ENCODE measurements at regions not wholly inside any gene's neighbourhood (a gene's known extent, or its start where the extent isn't known, plus 50 kb on each side); places are given as distances from the start of the nearest gene placed in this dataset.

DNA sequence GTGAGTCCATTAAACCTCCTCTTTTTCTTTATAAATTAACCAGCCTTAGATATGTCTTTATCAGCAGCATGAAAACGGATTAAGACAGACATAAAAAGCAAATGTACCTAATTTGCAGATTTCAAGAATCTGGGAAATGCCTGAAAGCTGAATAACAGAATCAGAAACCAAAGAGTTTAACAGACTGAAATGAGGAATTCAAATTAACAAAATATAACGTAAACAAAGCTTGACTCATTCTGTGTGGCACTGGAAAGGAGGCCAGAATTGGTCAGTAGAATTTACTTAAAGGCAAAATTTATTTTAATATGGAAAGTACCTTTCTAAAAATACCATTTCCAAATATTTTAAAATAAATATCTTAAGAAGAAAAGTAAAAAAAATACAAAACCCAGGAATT, 540.6 kb upstream of the HTR2A start:
- no peaks in the 10 kb centered on the region for H3K36me3 ChIP-seq (ENCODE audit: low read depth)
- H3K4me2 ChIP-seq = no peak overlapping the region
- H3K79me2 ChIP-seq (ENCODE audit: low read depth) = no peaks in the 10 kb centered on the region
- no peak overlapping the region for H2AFZ ChIP-seq
- H4K20me1 ChIP-seq (ENCODE audit: insufficient read depth) = no peaks in the 10 kb centered on the region
- H3K27ac ChIP-seq = no peak overlapping the region
- H3K4me1 ChIP-seq (replicated peaks; ENCODE audit: insufficient read depth) = no peaks in the 10 kb centered on the region
- ChIA-PET POLR2A (ENCODE audit: unreplicated experiment) (no interaction called here), CTCF (no interaction called here)
- no peaks in the 10 kb centered on the region for H3F3A ChIP-seq (ENCODE audit: insufficient read depth, low read depth)
- no peak for DNase-seq
- no peaks in the 10 kb centered on the region; the same call in 1 of the 2 replicates for H3K9me2 ChIP-seq (ENCODE audit: insufficient read depth)
- peaks cover 3% of the 10 kb centered on the region; the same call in 1 of the 2 replicates for H3K9me3 ChIP-seq (ENCODE audit: insufficient read depth, low read depth)
- intact Hi-C loops (cut with micrococcal nuclease; ENCODE audit: unreplicated experiment) = no loop called here
- BruUV-seq (replicated peaks) = no TSS peak
- TF ChIP-seq EZH2 (IDR thresholded peaks at IDR 0.05; ENCODE audit: low read depth) = no peak
- TF ChIP-seq, protein P1, sequence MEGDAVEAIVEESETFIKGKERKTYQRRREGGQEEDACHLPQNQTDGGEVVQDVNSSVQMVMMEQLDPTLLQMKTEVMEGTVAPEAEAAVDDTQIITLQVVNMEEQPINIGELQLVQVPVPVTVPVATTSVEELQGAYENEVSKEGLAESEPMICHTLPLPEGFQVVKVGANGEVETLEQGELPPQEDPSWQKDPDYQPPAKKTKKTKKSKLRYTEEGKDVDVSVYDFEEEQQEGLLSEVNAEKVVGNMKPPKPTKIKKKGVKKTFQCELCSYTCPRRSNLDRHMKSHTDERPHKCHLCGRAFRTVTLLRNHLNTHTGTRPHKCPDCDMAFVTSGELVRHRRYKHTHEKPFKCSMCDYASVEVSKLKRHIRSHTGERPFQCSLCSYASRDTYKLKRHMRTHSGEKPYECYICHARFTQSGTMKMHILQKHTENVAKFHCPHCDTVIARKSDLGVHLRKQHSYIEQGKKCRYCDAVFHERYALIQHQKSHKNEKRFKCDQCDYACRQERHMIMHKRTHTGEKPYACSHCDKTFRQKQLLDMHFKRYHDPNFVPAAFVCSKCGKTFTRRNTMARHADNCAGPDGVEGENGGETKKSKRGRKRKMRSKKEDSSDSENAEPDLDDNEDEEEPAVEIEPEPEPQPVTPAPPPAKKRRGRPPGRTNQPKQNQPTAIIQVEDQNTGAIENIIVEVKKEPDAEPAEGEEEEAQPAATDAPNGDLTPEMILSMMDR (conservative IDR thresholded peaks at IDR 0.05) = no peak
- no peak overlapping the region for H3K4me3 ChIP-seq
- no peaks in the 10 kb centered on the region for H3K27me3 ChIP-seq (ENCODE audit: insufficient read depth, low read depth)

DNA sequence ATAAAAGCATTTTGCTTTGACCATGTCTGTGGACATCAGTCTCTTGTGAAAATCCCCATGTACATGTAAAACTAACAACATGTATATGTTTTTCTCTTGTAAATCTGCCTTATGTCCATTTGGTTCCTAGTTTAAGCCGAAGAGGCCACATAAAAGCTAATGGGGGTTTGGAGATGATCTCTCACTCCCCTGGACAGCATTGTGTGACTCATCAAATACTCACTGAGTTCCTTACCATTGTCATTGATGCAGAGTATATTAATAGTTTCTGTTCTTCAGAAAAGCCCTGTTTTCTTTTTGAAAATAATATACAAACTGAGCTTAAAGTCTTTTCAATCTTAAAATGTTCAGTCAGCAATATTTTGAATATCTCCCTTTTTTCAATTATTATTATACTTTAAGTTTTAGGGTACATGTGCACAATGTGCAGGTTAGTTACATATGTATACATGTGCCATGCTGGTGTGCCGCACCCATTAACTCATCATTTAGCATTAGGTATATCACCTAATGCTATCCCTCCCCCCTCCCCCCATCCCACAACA, 536.7 kb upstream of the HTR2A start:
- Histone ChIP-seq H3K27ac (no peak overlapping the region), H3K4me3 (no peak overlapping the region), H3K79me2 (ENCODE audit: low read depth) (no peaks in the 10 kb centered on the region), H3K36me3 (ENCODE audit: low read depth) (no peaks in the 10 kb centered on the region), H3K9me3 (ENCODE audit: insufficient read depth, low read depth) (no peaks in the 10 kb centered on the region), H3K27me3 (ENCODE audit: insufficient read depth, low read depth) (no peaks in the 10 kb centered on the region), H2AFZ (no peak overlapping the region), H3K9me2 (ENCODE audit: insufficient read depth) (no peaks in the 10 kb centered on the region; the same call in 1 of the 2 replicates), H3K4me1 (replicated peaks; ENCODE audit: insufficient read depth) (no peaks in the 10 kb centered on the region), H3K4me2 (no peak overlapping the region), H3F3A (ENCODE audit: insufficient read depth, low read depth) (no peaks in the 10 kb centered on the region), H4K20me1 (ENCODE audit: insufficient read depth) (no peaks in the 10 kb centered on the region)
- TF ChIP-seq, protein P1 (conservative IDR thresholded peaks at IDR 0.05) = no peak
- TF ChIP-seq EZH2 (IDR thresholded peaks at IDR 0.05; ENCODE audit: low read depth) = no peak
- BruUV-seq (replicated peaks) = no TSS peak
- intact Hi-C loops (cut with micrococcal nuclease; ENCODE audit: unreplicated experiment) = no loop called here
- CTCF ChIA-PET = no interaction called here
- POLR2A ChIA-PET (ENCODE audit: unreplicated experiment) = no interaction called here
- DNase-seq = no peak

DNA sequence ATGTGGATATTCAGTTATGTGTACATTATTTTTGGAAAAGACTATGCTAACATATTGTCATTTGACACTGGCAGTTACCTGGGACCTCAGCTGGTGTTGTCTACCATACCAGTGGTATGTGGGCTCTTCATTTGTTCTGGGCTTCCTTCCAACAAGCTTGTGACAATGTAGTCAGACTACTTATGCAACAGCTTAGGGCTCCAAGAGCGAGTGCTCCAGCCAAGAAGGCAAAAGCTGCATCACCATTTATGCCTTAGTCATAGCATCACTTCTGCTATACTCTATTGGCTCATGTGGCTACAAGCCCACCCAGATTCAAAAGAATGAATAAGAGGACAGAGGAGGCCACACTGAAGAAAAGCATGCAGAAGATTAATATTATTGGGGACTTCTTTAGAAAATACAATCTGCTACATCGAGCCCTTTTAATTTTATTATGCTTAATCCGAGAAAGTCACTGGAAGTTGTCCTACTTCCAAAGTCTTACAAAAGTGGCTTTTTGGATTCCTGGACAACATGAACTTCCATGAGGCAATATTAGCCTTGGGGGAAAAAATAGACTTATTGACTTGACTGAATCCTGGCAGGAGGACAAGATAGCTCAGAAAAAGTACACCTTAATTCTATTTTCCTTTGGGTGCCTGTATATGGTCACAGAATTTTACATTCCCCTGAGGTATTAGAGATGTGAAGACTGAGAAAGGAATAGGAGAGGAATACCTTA, 529.4 kb upstream of the HTR2A start:
- no peak overlapping the region for H2AFZ ChIP-seq
- H4K20me1 ChIP-seq (ENCODE audit: insufficient read depth) = no peaks in the 10 kb centered on the region
- no peaks in the 10 kb centered on the region for H3K27me3 ChIP-seq (ENCODE audit: insufficient read depth, low read depth)
- intact Hi-C loops (cut with micrococcal nuclease; ENCODE audit: unreplicated experiment) = no loop called here
- no peaks in the 10 kb centered on the region for H3F3A ChIP-seq (ENCODE audit: insufficient read depth, low read depth)
- CTCF ChIA-PET = no interaction called here
- H3K9me2 ChIP-seq (ENCODE audit: insufficient read depth) = no peaks in the 10 kb centered on the region
- H3K4me2 ChIP-seq = no peak overlapping the region
- no peak overlapping the region for H3K4me3 ChIP-seq
- BruUV-seq (replicated peaks) = no TSS peak
- no peaks in the 10 kb centered on the region for H3K79me2 ChIP-seq (ENCODE audit: low read depth)
- POLR2A ChIA-PET (ENCODE audit: unreplicated experiment) = interaction anchor here (0.7 kb wide), 3 partner anchors 12 to 560 kb away, joined by 4 to 9 read pairs (median 6); no protein-coding TSS in a partner anchor
- H3K4me1 ChIP-seq (replicated peaks; ENCODE audit: insufficient read depth) = no peaks in the 10 kb centered on the region
- H3K36me3 ChIP-seq (ENCODE audit: low read depth) = no peaks in the 10 kb centered on the region
- DNase-seq = no peak
- TF ChIP-seq, protein P1 (conservative IDR thresholded peaks at IDR 0.05) = no peak
- TF ChIP-seq EZH2 (IDR thresholded peaks at IDR 0.05; ENCODE audit: low read depth) = no peak
- H3K9me3 ChIP-seq (ENCODE audit: insufficient read depth, low read depth) = no peaks in the 10 kb centered on the region
- H3K27ac ChIP-seq = no peak overlapping the region

All from PC-9 (cell line).